ENCODE measurements at regions not wholly inside any gene's neighbourhood (a gene's known extent, or its start where the extent isn't known, plus 50 kb on each side); places are given as distances from the start of the nearest gene placed in this dataset.

DNA sequence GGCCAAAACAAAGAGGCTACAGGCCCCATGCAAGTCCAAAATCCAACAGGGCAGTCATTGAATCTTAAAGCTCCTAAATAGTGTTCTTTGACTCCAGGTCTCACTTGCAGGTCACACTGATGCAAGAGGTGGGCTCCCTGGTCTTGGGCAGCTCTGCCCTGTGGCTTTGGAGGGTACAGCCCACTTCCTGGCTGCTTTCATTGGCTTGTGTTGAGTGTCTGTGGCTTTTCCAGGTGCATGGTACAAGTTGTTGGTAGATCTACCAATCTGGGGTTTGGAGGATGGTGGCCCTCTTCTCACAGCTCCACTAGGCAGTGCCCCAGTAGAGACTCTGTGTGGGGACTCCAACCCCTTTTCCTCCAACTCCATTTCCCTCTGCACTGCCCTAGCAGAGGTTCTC is 115.8 kb upstream of the ALKAL2 start:
- peaks cover 13% of the 10 kb centered on the region for H3K9me3 Mint-ChIP-seq (ENCODE audit: unreplicated experiment)
- Histone ChIP-seq H2AFZ (ENCODE audit: low read depth, low read length) (no peak overlapping the region), H3K4me2 (ENCODE audit: low read length) (no peak overlapping the region), H3K27me3 (ENCODE audit: insufficient read depth, low read length) (peaks cover 4% of the 10 kb centered on the region), H3K9me3 (ENCODE audit: insufficient read depth, low read depth, low read length) (no peaks in the 10 kb centered on the region), H3K9ac (ENCODE audit: low read length) (no peak overlapping the region), H4K20me1 (ENCODE audit: insufficient read depth, low read length) (no peaks in the 10 kb centered on the region), H3K4me1 (ENCODE audit: insufficient read depth, low read length) (no peaks in the 10 kb centered on the region), H3K27ac (ENCODE audit: low read depth, low read length) (no peak overlapping the region), H3K4me3 (ENCODE audit: insufficient read depth, low read depth, low read length) (no peak overlapping the region), H3K79me2 (ENCODE audit: insufficient read depth, low read length) (no peaks in the 10 kb centered on the region), H3K36me3 (ENCODE audit: insufficient read depth, low read length) (no peaks in the 10 kb centered on the region)
- TF ChIP-seq EZH2 (IDR thresholded peaks at IDR 0.05; ENCODE audit: insufficient read depth, low read length) (no peak), CTCF (IDR thresholded peaks at IDR 0.05; ENCODE audit: insufficient read depth, low read depth, low read length) (no peak)
- DNase-seq (ENCODE audit: low read depth) (no peak), FAIRE-seq (no peak)
- H3K27me3 Mint-ChIP-seq (ENCODE audit: low read depth, unreplicated experiment): peaks cover 25% of the 10 kb centered on the region
- H3K4me1 Mint-ChIP-seq (ENCODE audit: low read depth, unreplicated experiment): no peaks in the 10 kb centered on the region
- no peak overlapping the region for H3K27ac Mint-ChIP-seq (ENCODE audit: unreplicated experiment)
- H3K4me3 Mint-ChIP-seq (ENCODE audit: unreplicated experiment): no peak overlapping the region
- no peaks in the 10 kb centered on the region for H3K36me3 Mint-ChIP-seq (ENCODE audit: low read depth, unreplicated experiment)

DNA sequence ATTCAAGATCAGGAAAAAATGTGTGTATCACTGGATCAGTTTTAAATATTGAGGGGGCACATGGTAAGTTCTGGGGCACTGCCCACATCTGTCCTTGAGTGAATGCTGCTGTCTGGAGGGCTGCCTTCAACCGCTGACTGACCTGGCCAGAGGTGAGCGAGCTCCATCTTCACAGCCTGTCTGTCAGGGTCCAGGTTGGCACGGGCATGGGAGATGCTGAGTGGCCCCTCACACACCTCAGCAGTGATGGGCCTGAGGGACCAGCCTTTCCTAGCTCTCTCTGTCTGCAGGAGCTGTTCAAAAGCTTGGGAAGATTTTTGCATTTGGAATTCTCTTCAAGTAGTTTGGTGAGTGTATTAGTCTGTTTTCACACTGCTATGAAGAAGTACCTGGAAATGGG is 114.8 kb upstream of the ALKAL2 start:
- TF ChIP-seq EZH2 (IDR thresholded peaks at IDR 0.05; ENCODE audit: insufficient read depth, low read length) (no peak), CTCF (IDR thresholded peaks at IDR 0.05; ENCODE audit: insufficient read depth, low read depth, low read length) (no peak)
- Mint-ChIP-seq H3K27ac (ENCODE audit: unreplicated experiment) (no peak overlapping the region), H3K27me3 (ENCODE audit: low read depth, unreplicated experiment) (peaks cover 23% of the 10 kb centered on the region), H3K4me3 (ENCODE audit: unreplicated experiment) (no peak overlapping the region), H3K4me1 (ENCODE audit: low read depth, unreplicated experiment) (no peaks in the 10 kb centered on the region), H3K36me3 (ENCODE audit: low read depth, unreplicated experiment) (no peaks in the 10 kb centered on the region), H3K9me3 (ENCODE audit: unreplicated experiment) (peaks cover 13% of the 10 kb centered on the region)
- Histone ChIP-seq H3K36me3 (ENCODE audit: insufficient read depth, low read length) (no peaks in the 10 kb centered on the region), H4K20me1 (ENCODE audit: insufficient read depth, low read length) (no peaks in the 10 kb centered on the region), H3K4me1 (ENCODE audit: insufficient read depth, low read length) (no peaks in the 10 kb centered on the region), H3K4me2 (ENCODE audit: low read length) (no peak overlapping the region), H3K27me3 (ENCODE audit: insufficient read depth, low read length) (peaks cover 4% of the 10 kb centered on the region), H3K9ac (ENCODE audit: low read length) (no peak overlapping the region), H3K4me3 (ENCODE audit: insufficient read depth, low read depth, low read length) (no peak overlapping the region), H2AFZ (ENCODE audit: low read depth, low read length) (no peak overlapping the region), H3K27ac (ENCODE audit: low read depth, low read length) (no peak overlapping the region), H3K9me3 (ENCODE audit: insufficient read depth, low read depth, low read length) (no peaks in the 10 kb centered on the region), H3K79me2 (ENCODE audit: insufficient read depth, low read length) (no peaks in the 10 kb centered on the region)
- FAIRE-seq (no peak), DNase-seq (ENCODE audit: low read depth) (no peak)

GRCh38 chr2:402206-402605 is 114.3 kb upstream of the ALKAL2 start:
- H3K9me3 ChIP-seq (ENCODE audit: insufficient read depth, low read depth, low read length): no peaks in the 10 kb centered on the region

More at GRCh38 chr2:402206-402605, 114.3 kb upstream of the ALKAL2 start:
- H4K20me1 ChIP-seq (ENCODE audit: insufficient read depth, low read length): no peaks in the 10 kb centered on the region
- no peaks in the 10 kb centered on the region for H3K36me3 ChIP-seq (ENCODE audit: insufficient read depth, low read length)
- no peak for FAIRE-seq
- peaks cover under 1% of the 10 kb centered on the region for H3K27me3 ChIP-seq (ENCODE audit: insufficient read depth, low read length)
- Mint-ChIP-seq H3K27ac (ENCODE audit: unreplicated experiment) (no peak overlapping the region), H3K27me3 (ENCODE audit: low read depth, unreplicated experiment) (peaks cover 22% of the 10 kb centered on the region), H3K36me3 (ENCODE audit: low read depth, unreplicated experiment) (no peaks in the 10 kb centered on the region), H3K9me3 (ENCODE audit: unreplicated experiment) (peaks cover 13% of the 10 kb centered on the region), H3K4me3 (ENCODE audit: unreplicated experiment) (no peak overlapping the region), H3K4me1 (ENCODE audit: low read depth, unreplicated experiment) (no peaks in the 10 kb centered on the region)
- H3K79me2 ChIP-seq (ENCODE audit: insufficient read depth, low read length): no peaks in the 10 kb centered on the region
- no peak for DNase-seq (ENCODE audit: low read depth)
- no peak overlapping the region for H3K4me2 ChIP-seq (ENCODE audit: low read length)
- no peak overlapping the region for H3K9ac ChIP-seq (ENCODE audit: low read length)
- no peak overlapping the region for H2AFZ ChIP-seq (ENCODE audit: low read depth, low read length)
- H3K4me1 ChIP-seq (ENCODE audit: insufficient read depth, low read length): no peaks in the 10 kb centered on the region
- no peak overlapping the region for H3K27ac ChIP-seq (ENCODE audit: low read depth, low read length)
- H3K4me3 ChIP-seq (ENCODE audit: insufficient read depth, low read depth, low read length): no peak overlapping the region
- TF ChIP-seq CTCF (IDR thresholded peaks at IDR 0.05; ENCODE audit: insufficient read depth, low read depth, low read length): no peak
- no peak for TF ChIP-seq EZH2 (IDR thresholded peaks at IDR 0.05; ENCODE audit: insufficient read depth, low read length)

Data from astrocyte (in vitro differentiated cells and primary cell).